HepG2 (cell line): ENCODE measurements at regions not wholly inside any gene's neighbourhood (a gene's known extent, or its start where the extent isn't known, plus 50 kb on each side); places are given as distances from the start of the nearest gene placed in this dataset.

Experiments
- AHDC1 ChIP-seq: sonication (generic); formaldehyde crosslinking; IDR thresholded peaks from 2 replicates; pipeline ENCODE4 v1.5.1; 2020; ENCODE audit warnings: mild to moderate bottlenecking, missing genetic modification reagents, borderline replicate concordance
- MAFK ChIP-seq, 2 experiments: IDR thresholded peaks in 1 of 2; conservative IDR thresholded peaks in 1 of 2; 2 replicates each; pipeline ENCODE4 v1.6.1; 2011; ENCODE audit warnings: improper control_type of control experiment in 2 of 2, low read length in 2 of 2
- MXD4 ChIP-seq: IDR thresholded peaks from 2 replicates; pipeline ENCODE4 v1.6.1; 2016; ENCODE audit warnings: mild to moderate bottlenecking, missing biosample characterization, missing genetic modification reagents
- NFE2 ChIP-seq: sonication (generic); formaldehyde crosslinking; IDR thresholded peaks from 2 replicates; pipeline ENCODE4 v1.4.0; 2020; ENCODE audit warnings: missing genetic modification reagents
- ZBED4 ChIP-seq: sonication (generic); formaldehyde crosslinking; IDR thresholded peaks from 2 replicates; pipeline ENCODE4 v1.4.0; 2020; ENCODE audit warnings: missing genetic modification reagents, borderline replicate concordance
- ZNF3 ChIP-seq: IDR thresholded peaks from 2 replicates; pipeline ENCODE4 v1.7.0; 2017; ENCODE audit warnings: inconsistent platforms
- ZNF432 ChIP-seq: sonication (generic); formaldehyde crosslinking; IDR thresholded peaks from 2 replicates; pipeline ENCODE4 v1.5.0; 2020; ENCODE audit warnings: missing genetic modification reagents, mild to moderate bottlenecking, borderline replicate concordance
- ZNF672 ChIP-seq: sonication (generic); formaldehyde crosslinking; IDR thresholded peaks from 2 replicates; pipeline ENCODE4 v1.8.1; 2022; ENCODE audit warnings: missing genetic modification reagents

DNA sequence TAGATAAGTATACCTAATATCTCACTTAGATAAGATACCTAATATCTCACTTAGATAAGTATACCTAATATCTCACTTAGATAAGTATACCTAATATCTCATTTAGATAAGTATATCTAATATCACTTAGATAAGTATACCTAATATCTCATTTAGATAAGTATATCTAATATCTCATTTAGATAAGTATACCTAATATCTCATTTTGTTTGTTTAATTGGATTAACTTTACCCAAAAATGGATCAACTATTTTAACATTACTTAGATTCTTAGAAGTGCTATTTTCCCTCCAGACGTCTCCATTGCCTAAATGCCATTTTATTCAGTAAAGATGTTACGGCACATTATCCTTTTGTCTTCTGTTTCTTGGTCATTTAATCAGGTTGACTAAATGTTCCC, 346.4 kb downstream of the CHRM3 start (continued):
- TF ChIP-seq ZNF3 (CRISPR knock-in tag) = no peak
- no peak for TF ChIP-seq ZNF432 (CRISPR knock-in tag)
- no peak for TF ChIP-seq ZBED4
- no peak for TF ChIP-seq NFE2 (CRISPR knock-in tag)
- TF ChIP-seq AHDC1 (CRISPR knock-in tag) = no peak
- no peak for TF ChIP-seq MXD4
- no peak for TF ChIP-seq ZNF672 (CRISPR knock-in tag)
- TF ChIP-seq MAFK (conservative IDR thresholded peaks at IDR 0.05 in 1 of 2, IDR thresholded peaks at IDR 0.05 in 1 of 2; ENCODE audit: low read length in 2 of 2) = no peak
